GM23338 (cell line): ENCODE measurements at regions not wholly inside any gene's neighbourhood (a gene's known extent, or its start where the extent isn't known, plus 50 kb on each side); places are given as distances from the start of the nearest gene placed in this dataset.
"Not testable (repeated sequence)": the region's sequence is repeated elsewhere in the genome, so short reads cannot be mapped to it uniquely, and the experiment has no call there.

Experiments used
- ATAC-seq: fragments of 200-7000 bp; cut with Tn5 transposase; 3 replicates; pipeline ENCODE4 v1.9.1; 2020
- DNase-seq: peaks from one replicate; pipeline ENCODE4 v3.0.0-alpha.2; 2015; ENCODE audit warnings: low spot score
- H2AFZ ChIP-seq: fragments of 200-600 bp; sonication (generic); 2 replicates; pipeline ENCODE4 v1.8.0; 2016; ENCODE audit warnings: antibody characterized with exemption, mild to moderate bottlenecking, moderate library complexity
- H3F3A ChIP-seq: fragments of 200-600 bp; sonication (generic); replicated peaks from 2 replicates; pipeline ENCODE4 v1.8.0; 2017; ENCODE audit warnings: antibody characterized with exemption, mixed run types, low read depth
- H3K27ac ChIP-seq: fragments of 200-600 bp; sonication (generic); 2 replicates; pipeline ENCODE4 v1.6.1; 2016; ENCODE audit warnings: low read depth
- H3K27me3 ChIP-seq: fragments of 200-600 bp; sonication (generic); 2 replicates; pipeline ENCODE4 v1.8.0; 2016; ENCODE audit warnings: mild to moderate bottlenecking, mixed run types, moderate library complexity; ENCODE audit not compliant: insufficient read depth
- H3K36me3 ChIP-seq: fragments of 200-600 bp; sonication (generic); 2 replicates; pipeline ENCODE4 v1.8.0; 2016; ENCODE audit warnings: mild to moderate bottlenecking; ENCODE audit not compliant: insufficient read depth
- H3K4me1 ChIP-seq: fragments of 200-600 bp; sonication (generic); 2 replicates; pipeline ENCODE4 v1.8.0; 2016; ENCODE audit warnings: mild to moderate bottlenecking, moderate library complexity; ENCODE audit not compliant: insufficient read depth
- H3K4me2 ChIP-seq: fragments of 200-600 bp; sonication (generic); 2 replicates; pipeline ENCODE4 v1.7.1; 2017; ENCODE audit warnings: mixed run types
- H3K4me3 ChIP-seq: fragments of 200-600 bp; sonication (generic); 2 replicates; pipeline ENCODE4 v1.6.1; 2016; ENCODE audit warnings: mixed run types
- H3K79me2 ChIP-seq: fragments of 200-600 bp; sonication (generic); replicated peaks from 2 replicates; pipeline ENCODE4 v1.8.0; 2017; ENCODE audit warnings: mild to moderate bottlenecking; ENCODE audit not compliant: insufficient read depth
- H3K9me2 ChIP-seq: fragments of 200-600 bp; sonication (generic); 2 replicates; pipeline ENCODE4 v1.8.0; 2017; ENCODE audit not compliant: insufficient read depth
- H4K20me1 ChIP-seq: fragments of 200-600 bp; sonication (generic); replicated peaks from 2 replicates; pipeline ENCODE4 v1.8.0; 2017; ENCODE audit warnings: mild to moderate bottlenecking; ENCODE audit not compliant: insufficient read depth
- H3K27ac Mint-ChIP-seq: 2 replicates; pipeline ENCODE4 v1.8.0; 2020; ENCODE audit warnings: inconsistent platforms, mild to moderate bottlenecking, moderate library complexity, mixed read lengths
- H3K27me3 Mint-ChIP-seq: 3 replicates; pipeline ENCODE4 v1.8.0; 2022; ENCODE audit warnings: low read depth, mild to moderate bottlenecking, moderate library complexity, mixed read lengths, inconsistent platforms; ENCODE audit not compliant: insufficient read depth, poor library complexity
- H3K36me3 Mint-ChIP-seq: 3 replicates; pipeline ENCODE4 v1.8.0; 2021; ENCODE audit warnings: low read depth, mild to moderate bottlenecking, inconsistent platforms, moderate library complexity, mixed read lengths
- H3K4me1 Mint-ChIP-seq: 3 replicates; pipeline ENCODE4 v1.8.0; 2020; ENCODE audit warnings: mild to moderate bottlenecking, inconsistent platforms, mixed read lengths
- H3K4me3 Mint-ChIP-seq: 3 replicates; pipeline ENCODE4 v1.8.0; 2021; ENCODE audit warnings: moderate library complexity, mild to moderate bottlenecking, inconsistent platforms, mixed read lengths
- H3K9me3 Mint-ChIP-seq: 3 replicates; pipeline ENCODE4 v1.8.0; 2020; ENCODE audit warnings: moderate library complexity, mild to moderate bottlenecking, inconsistent platforms, mixed read lengths
- CREB1 ChIP-seq: fragments of 250-450 bp; sonication (Bioruptor Pico); IDR thresholded peaks from 2 replicates; pipeline ENCODE4 v1.5.0; 2020; ENCODE audit warnings: low read depth, mild to moderate bottlenecking, moderate library complexity
- CTCF ChIP-seq, 2 experiments: fragments of 200-600 bp in 1 of 2; sonication (generic) in 1 of 2; conservative IDR thresholded peaks; 2 replicates each; pipeline versions ENCODE4 v1.5.1 to v1.6.1; 2016 to 2017; ENCODE audit warnings: antibody characterized with exemption in 2 of 2, low read depth in 2 of 2, mild to moderate bottlenecking in 2 of 2, moderate library complexity in 1 of 2
- ETS1 ChIP-seq: IDR thresholded peaks from 2 replicates; pipeline ENCODE4 v1.6.1; 2016; ENCODE audit warnings: antibody characterized with exemption
- EZH2phosphoT487 ChIP-seq: fragments of 200-600 bp; sonication (generic); IDR thresholded peaks from one replicate; pipeline ENCODE4 v1.8.1; 2018; ENCODE audit warnings: antibody characterized with exemption; ENCODE audit not compliant: unreplicated experiment
- JUNB ChIP-seq: IDR thresholded peaks from one replicate; pipeline ENCODE4 v1.6.1; 2016; ENCODE audit warnings: antibody characterized with exemption; ENCODE audit not compliant: unreplicated experiment
- POLR2AphosphoS5 ChIP-seq: IDR thresholded peaks from 2 replicates; pipeline ENCODE4 v1.6.1; 2016; ENCODE audit warnings: antibody characterized with exemption, low read depth
- ZNF114 ChIP-seq: fragments of 250-450 bp; sonication (Bioruptor Pico); IDR thresholded peaks from 2 replicates; pipeline ENCODE4 v1.5.0; 2020; ENCODE audit warnings: mild to moderate bottlenecking, moderate library complexity
- ZNF331 ChIP-seq: fragments of 250-450 bp; sonication (Bioruptor Pico); IDR thresholded peaks from 2 replicates; pipeline ENCODE4 v1.5.0; 2020; ENCODE audit warnings: low read depth, mild to moderate bottlenecking, moderate library complexity

DNA sequence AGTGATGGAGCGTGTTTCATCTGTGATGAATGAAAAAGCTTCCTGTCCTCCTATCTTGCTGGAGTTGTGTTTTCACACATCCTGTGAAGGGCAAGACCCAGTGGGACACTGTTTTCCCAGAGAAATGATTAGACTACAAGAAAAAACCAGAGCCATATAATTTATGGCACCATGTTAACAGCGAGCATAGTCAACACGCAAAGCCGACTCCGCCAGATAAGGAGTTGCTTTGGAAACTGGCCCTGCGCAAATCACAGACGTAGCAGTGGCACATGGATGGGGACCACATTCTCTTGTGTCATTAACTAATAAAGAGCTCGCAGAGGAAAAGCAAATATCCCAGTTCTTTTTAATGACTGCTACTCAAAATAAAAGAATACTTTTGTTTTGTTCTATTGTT lies 471.2 kb upstream of the RUNX1 start (continued):
- TF ChIP-seq CTCF (conservative IDR thresholded peaks at IDR 0.05; ENCODE audit: low read depth in 2 of 2): no peak

GRCh38 chr21:35517865-35518264 lies 468.8 kb upstream of the RUNX1 start:
- H3K27ac ChIP-seq: no peak overlapping the region
- H3K9me2 ChIP-seq: peaks cover 7% of the 10 kb centered on the region
- no peak for TF ChIP-seq EZH2phosphoT487
- no peak for TF ChIP-seq ZNF114
- TF ChIP-seq POLR2AphosphoS5: no peak
- TF ChIP-seq JUNB: no peak
- no peak for TF ChIP-seq ETS1
- TF ChIP-seq CTCF (conservative IDR thresholded peaks at IDR 0.05; ENCODE audit: low read depth in 2 of 2): no peak
- no peak for TF ChIP-seq ZNF331 (CRISPR knock-in tag)
- no peak for TF ChIP-seq CREB1 (CRISPR knock-in tag)
- Mint-ChIP-seq H3K9me3 (peaks cover 3% of the 10 kb centered on the region; the same call in 1 of the 3 replicates), H3K4me3 (no peak overlapping the region), H3K4me1 (peaks cover 27% of the 10 kb centered on the region), H3K36me3 (no peaks in the 10 kb centered on the region), H3K27ac (no peak overlapping the region), H3K27me3 (peaks cover 2% of the 10 kb centered on the region)
- no peaks in the 10 kb centered on the region for H4K20me1 ChIP-seq
- ATAC-seq (no peak), DNase-seq (no peak)
- H3K36me3 ChIP-seq: no peaks in the 10 kb centered on the region
- H3F3A ChIP-seq: 0 out of 2 replicates have a peak, but pooled peaks cover 8% of the 10 kb centered on the region
- H3K27me3 ChIP-seq: no peaks in the 10 kb centered on the region
- no peak overlapping the region; the same call in 1 of the 2 replicates for H2AFZ ChIP-seq
- no peaks in the 10 kb centered on the region for H3K79me2 ChIP-seq
- H3K4me1 ChIP-seq: peaks cover 20% of the 10 kb centered on the region
- no peak overlapping the region for H3K4me3 ChIP-seq
- no peak overlapping the region for H3K4me2 ChIP-seq

DNA sequence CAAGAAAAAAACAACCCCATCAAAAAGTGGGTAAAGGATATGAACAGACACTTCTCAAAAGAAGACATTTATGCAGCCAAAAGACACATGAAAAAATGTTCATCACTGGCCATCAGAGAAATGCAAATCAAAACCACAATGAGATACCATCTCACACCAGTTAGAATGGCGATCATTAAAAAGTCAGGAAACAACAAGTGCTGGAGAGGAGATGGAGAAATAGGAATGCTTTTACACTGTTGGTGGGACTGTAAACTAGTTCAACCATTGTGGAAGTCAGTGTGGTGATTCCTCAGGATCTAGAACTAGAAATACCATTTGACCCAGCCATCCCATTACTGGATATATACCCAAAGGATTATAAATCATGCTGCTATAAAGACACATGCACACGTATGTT lies 467.2 kb upstream of the RUNX1 start:
- not testable (repeated sequence) for H3K4me3 Mint-ChIP-seq, H3K27me3 ChIP-seq, H3K4me3 ChIP-seq, H3K9me3 Mint-ChIP-seq, H3K27me3 Mint-ChIP-seq, H3K36me3 Mint-ChIP-seq, H4K20me1 ChIP-seq, H3K36me3 ChIP-seq, H3F3A ChIP-seq, H3K27ac ChIP-seq, H3K9me2 ChIP-seq, H3K27ac Mint-ChIP-seq, H2AFZ ChIP-seq, H3K79me2 ChIP-seq, ATAC-seq, DNase-seq, H3K4me2 ChIP-seq
- H3K4me1 Mint-ChIP-seq: peaks cover 22% of the 10 kb centered on the region
- H3K4me1 ChIP-seq: peaks cover 14% of the 10 kb centered on the region
